K562 (cell line): ENCODE measurements at regions not wholly inside any gene's neighbourhood (a gene's known extent, or its start where the extent isn't known, plus 50 kb on each side); places are given as distances from the start of the nearest gene placed in this dataset.

Source experiments
- GABPA ChIP-seq: fragments of 200-800 bp; sonication (Bioruptor generic); conservative IDR thresholded peaks from 2 replicates; pipeline ENCODE4 v1.6.1; 2016; ENCODE audit warnings: low read depth, missing genetic modification characterization, missing compliant biosample characterization
- KDM4B ChIP-seq, 2 experiments: fragments of 450-650 bp in 1 of 2; sonication (generic) in 1 of 2; IDR thresholded peaks; 2 replicates each; pipeline ENCODE4 v1.6.1; 2016 to 2017; ENCODE audit warnings: borderline replicate concordance in 2 of 2, antibody characterized with exemption in 1 of 2, low read depth in 1 of 2, mild to moderate bottlenecking in 1 of 2
- MIER1 ChIP-seq: fragments of 450-650 bp; IDR thresholded peaks from 2 replicates; pipeline ENCODE4 v1.6.1; 2016; ENCODE audit warnings: antibody characterized with exemption, mild to moderate bottlenecking, low read depth
- NBN ChIP-seq: fragments of 450-650 bp; IDR thresholded peaks from 2 replicates; pipeline ENCODE4 v1.6.1; 2016; ENCODE audit warnings: low read depth, mild to moderate bottlenecking
- RB1 ChIP-seq: fragments of 450-650 bp; IDR thresholded peaks from 2 replicates; pipeline ENCODE4 v1.6.1; 2017; ENCODE audit warnings: low read depth, mild to moderate bottlenecking
- THRA ChIP-seq: fragments of 450-650 bp; IDR thresholded peaks from 2 replicates; pipeline ENCODE4 v1.6.1; 2017; ENCODE audit warnings: mild to moderate bottlenecking, moderate library complexity
- U2AF1 ChIP-seq: fragments of 200-400 bp; formaldehyde crosslinking; optimal IDR thresholded peaks from 2 replicates; pipeline ENCODE3; 2017; ENCODE audit warnings: mild to moderate bottlenecking, low read depth, low read length, moderate library complexity
- UBTF ChIP-seq, 2 experiments: IDR thresholded peaks; 2 replicates each; pipeline ENCODE4 v1.6.1; 2012; ENCODE audit warnings: improper control_type of control experiment in 2 of 2, low read depth in 2 of 2, low read length in 2 of 2, borderline replicate concordance in 1 of 2
- ZNF511 ChIP-seq: sonication (generic); formaldehyde crosslinking; IDR thresholded peaks from 2 replicates; pipeline ENCODE4 v1.8.0; 2022; ENCODE audit warnings: mild to moderate bottlenecking, missing genetic modification reagents

- no peak for TF ChIP-seq UBTF (IDR thresholded peaks at IDR 0.05; ENCODE audit: borderline replicate concordance in 1 of 2, low read depth in 2 of 2, low read length in 2 of 2)
- no peak for TF ChIP-seq KDM4B (IDR thresholded peaks at IDR 0.05; ENCODE audit: borderline replicate concordance in 2 of 2, low read depth in 1 of 2)
- TF ChIP-seq NBN, result no peak
- TF ChIP-seq THRA, result no peak
- TF ChIP-seq ZNF511 (CRISPR knock-in tag), result no peak
- TF ChIP-seq MIER1, result no peak
- no peak for TF ChIP-seq RB1
- TF ChIP-seq U2AF1, result no peak
- no peak for TF ChIP-seq GABPA (tag)
Measured at GRCh38 chr1:198927129-198927528, 288.3 kb downstream of the PTPRC start (continued).
